NCI-H2081 (cell line): ENCODE measurements at regions not wholly inside any gene's neighbourhood (a gene's known extent, or its start where the extent isn't known, plus 50 kb on each side); places are given as distances from the start of the nearest gene placed in this dataset.
"Not testable (repeated sequence)": the region's sequence is repeated elsewhere in the genome, so short reads cannot be mapped to it uniquely, and the experiment has no call there.

Source experiments
- DNase-seq, 2 experiments: peaks; one replicate each; lab custom pipeline; 2025; lab: John Stamatoyannopoulos, UW

GRCh38 chr15:58357529-58358476, 74.0 kb upstream of the LIPC start:
- no peak for DNase-seq

- no peak for DNase-seq
Measured at GRCh38 chr15:58360421-58361090, 71.2 kb upstream of the LIPC start.

DNA sequence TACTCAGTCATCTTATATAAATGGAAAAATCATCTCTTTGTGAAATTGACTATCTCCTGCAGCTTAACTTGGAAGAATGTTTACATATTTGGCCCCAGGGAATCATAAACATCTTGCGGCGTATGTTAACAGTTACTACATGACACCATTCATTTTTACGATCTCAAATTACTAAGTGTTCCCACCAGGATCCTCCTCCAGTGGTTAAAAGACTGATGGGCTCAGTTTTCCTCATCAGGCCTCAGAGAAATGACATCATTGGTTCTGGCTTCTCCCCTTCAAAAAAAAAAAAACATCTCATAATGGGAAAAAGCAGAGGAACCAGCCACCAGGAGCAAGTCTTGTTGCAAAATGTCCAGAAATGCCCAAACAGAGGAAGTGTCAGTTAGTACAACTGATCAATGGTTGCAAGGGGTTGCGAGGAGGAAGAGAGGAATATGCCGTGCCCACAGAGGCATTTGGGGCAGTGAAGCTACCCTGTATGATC, 70.5 kb upstream of the LIPC start:
- DNase-seq: no peak

- DNase-seq: no peak
Measured at GRCh38 chr15:58362262-58362922, 69.4 kb upstream of the LIPC start.

- not testable (repeated sequence) for DNase-seq
Measured at GRCh38 chr15:58363118-58363517, 68.7 kb upstream of the LIPC start.

GRCh38 chr15:58363673-58364072, 68.1 kb upstream of the LIPC start:
- not testable (repeated sequence) for DNase-seq

DNA sequence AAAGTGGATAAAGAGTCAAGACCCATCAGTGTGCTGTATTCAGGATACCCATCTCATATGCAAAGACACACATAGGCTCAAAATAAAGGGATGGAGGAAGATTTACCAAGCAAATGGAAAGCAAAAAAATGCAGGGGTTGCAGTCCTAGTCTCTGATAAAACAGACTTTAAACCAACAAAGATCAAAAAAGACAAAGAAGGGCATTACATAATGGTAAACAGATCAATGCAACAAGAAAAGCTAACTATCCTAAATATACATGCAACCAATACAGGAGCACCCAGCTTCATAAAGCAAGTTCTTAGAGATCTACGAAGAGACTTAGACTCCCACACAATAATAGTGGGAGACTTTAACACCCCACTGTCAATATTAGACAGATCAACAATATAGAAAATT, 66.7 kb upstream of the LIPC start:
- DNase-seq: not testable (repeated sequence)

GRCh38 chr15:58369261-58369701, 62.5 kb upstream of the LIPC start:
- DNase-seq: no peak

DNA sequence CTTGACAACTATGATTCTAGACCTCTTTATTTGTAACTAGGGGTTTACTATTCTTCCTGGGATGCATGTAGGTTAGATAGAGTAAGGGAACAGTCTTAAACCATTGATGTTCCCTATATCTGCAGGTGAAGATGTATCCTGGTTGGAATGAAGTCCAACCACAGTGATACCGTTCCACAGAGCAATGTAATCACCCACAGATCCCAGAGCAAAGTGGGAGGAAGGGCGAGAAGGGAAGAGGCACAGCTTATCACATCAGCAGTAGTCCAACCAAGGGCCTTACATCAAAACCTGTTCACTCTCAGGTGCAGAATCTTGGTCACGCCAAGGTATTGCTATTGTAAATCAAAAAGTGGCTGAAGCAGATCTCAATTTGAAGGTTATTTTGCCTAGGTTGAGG, 61.8 kb upstream of the LIPC start:
- DNase-seq: no peak

DNA sequence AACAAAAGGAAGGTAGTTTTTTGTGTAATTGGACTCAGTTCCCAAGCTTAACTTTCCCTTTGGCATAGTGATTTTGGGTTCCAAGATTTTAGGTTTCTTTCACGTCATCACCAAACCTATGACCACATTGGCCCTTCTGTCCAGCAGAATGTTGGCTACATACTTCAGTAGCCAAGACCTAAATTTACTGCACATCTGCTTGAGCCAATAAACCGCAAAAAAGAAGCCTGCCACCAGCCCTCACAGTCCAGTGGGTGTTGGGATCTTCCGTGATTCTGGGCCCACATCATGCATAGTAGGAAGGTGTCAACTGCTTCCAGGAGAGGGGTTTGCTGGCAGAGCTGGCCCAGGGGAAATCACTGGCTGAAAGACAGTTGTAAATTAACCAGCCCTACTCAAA, 57.6 kb upstream of the LIPC start:
- DNase-seq: no peak

GRCh38 chr15:58377193-58377592, 54.6 kb upstream of the LIPC start:
- no peak for DNase-seq

DNA sequence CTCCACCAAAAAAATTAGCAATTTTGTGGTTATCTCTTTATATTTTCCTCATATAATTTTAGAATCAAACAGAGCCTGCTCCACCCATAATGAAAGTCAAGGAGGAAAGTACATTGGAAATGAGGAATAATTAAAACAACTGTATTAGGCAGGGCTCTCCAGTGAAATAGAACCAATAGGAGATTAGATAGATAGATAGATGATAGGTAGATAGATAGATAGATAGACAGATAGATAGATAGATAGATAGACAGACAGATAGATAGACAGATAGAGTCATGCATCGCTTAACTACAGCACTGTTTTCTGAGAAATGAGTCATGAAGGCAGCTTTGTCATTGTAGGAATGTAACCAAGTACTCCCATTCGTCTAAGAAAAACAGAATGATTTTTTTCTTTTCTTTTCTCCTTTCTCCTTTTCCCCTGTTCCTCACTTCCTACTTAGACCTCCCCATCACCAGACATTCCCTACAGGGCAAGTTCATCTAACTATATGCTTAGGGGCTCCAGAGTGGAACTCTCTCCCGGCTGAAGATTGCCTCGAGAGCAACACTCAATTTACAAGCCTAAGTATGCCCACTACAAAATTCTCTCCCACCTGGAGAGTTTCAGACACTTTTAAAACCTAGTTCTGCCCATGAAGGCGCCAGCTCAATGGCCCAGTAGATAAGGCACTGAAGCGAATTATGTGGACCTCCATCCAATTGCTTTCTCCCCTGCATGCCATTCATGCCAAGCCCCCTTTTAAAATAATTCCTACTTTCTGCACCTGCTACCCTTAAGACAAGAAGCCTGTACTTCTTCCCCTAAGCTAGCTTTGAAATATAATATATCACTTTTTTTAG, 53.3 kb upstream of the LIPC start:
- no peak for DNase-seq

DNA sequence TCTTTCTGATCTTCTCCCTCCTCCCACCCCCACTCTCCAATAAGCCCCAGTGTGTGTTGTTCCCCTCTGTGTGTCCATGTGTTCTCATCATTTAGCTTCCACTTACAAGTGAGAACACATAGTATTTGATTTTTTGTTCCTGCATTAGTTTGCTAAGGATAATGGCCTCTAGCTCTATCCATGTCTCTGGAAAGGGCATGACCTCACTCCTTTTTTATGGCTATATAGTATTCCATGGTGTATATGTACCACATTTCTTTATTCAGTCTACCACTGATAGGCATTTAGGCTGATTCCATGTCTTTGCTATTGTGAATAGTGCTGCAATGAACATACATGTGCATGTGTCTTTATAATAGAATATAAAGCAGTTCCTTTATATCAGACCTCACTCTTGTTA, 52.3 kb upstream of the LIPC start:
- DNase-seq: not testable (repeated sequence)

GRCh38 chr15:58380280-58380945, 51.4 kb upstream of the LIPC start:
- DNase-seq: no peak

DNA sequence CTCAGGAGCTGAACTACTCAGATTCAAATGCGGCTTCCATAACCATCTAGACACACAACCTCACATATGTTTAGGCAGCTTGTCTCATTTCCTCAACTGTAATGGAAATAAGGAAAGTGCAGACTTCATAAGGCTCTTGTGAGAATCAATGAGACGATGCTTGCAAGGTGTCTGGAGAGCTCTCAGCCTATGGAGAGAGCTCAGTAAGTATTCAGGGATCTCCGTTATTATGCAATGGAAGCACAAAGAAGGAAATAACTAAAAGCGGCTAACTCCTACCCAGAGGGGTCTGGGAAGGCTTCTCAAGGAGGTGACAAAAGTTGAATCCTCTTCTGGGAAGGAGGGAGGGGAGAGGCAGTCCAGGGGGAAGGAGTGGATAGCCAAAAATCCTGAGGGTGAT, 50.1 kb upstream of the LIPC start:
- DNase-seq: no peak
